ENCODE measurements at regions not wholly inside any gene's neighbourhood (a gene's known extent, or its start where the extent isn't known, plus 50 kb on each side); places are given as distances from the start of the nearest gene placed in this dataset.

GRCh38 chr20:6944292-6944691, 176.8 kb downstream of the BMP2 start:
- TF ChIP-seq, protein P1, sequence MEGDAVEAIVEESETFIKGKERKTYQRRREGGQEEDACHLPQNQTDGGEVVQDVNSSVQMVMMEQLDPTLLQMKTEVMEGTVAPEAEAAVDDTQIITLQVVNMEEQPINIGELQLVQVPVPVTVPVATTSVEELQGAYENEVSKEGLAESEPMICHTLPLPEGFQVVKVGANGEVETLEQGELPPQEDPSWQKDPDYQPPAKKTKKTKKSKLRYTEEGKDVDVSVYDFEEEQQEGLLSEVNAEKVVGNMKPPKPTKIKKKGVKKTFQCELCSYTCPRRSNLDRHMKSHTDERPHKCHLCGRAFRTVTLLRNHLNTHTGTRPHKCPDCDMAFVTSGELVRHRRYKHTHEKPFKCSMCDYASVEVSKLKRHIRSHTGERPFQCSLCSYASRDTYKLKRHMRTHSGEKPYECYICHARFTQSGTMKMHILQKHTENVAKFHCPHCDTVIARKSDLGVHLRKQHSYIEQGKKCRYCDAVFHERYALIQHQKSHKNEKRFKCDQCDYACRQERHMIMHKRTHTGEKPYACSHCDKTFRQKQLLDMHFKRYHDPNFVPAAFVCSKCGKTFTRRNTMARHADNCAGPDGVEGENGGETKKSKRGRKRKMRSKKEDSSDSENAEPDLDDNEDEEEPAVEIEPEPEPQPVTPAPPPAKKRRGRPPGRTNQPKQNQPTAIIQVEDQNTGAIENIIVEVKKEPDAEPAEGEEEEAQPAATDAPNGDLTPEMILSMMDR (IDR thresholded peaks at IDR 0.05) = no peak
- TF ChIP-seq EZH2 (IDR thresholded peaks at IDR 0.05; ENCODE audit: borderline replicate concordance, insufficient read depth, low read depth, low read length, poor library complexity, severe bottlenecking) = no peak

All from B cell (primary cell).